Lower leg skin (tissue), 4 donors: ENCODE measurements at regions not wholly inside any gene's neighbourhood (a gene's known extent, or its start where the extent isn't known, plus 50 kb on each side); places are given as distances from the start of the nearest gene placed in this dataset.
A peak's percentile ranks its signal among the peaks of the same experiment; 100 is the strongest.

ENCODE experiments used
- DNase-seq, 2 donors: peaks; one replicate each; pipeline ENCODE4 v3.0.0-alpha.2; 2019; ENCODE audit warnings: low spot score in 2 of 2
- H3K4me3 ChIP-seq: fragments of 200-600 bp; sonication (generic); 2 replicates; pipeline ENCODE4 v1.5.1; 2017; ENCODE audit warnings: mild to moderate bottlenecking, low read depth; ENCODE audit not compliant: poor library complexity, severe bottlenecking
- POLR2A ChIP-seq, 2 donors: fragments of 450-650 bp; IDR thresholded peaks; one replicate each; pipeline ENCODE4 v1.6.1; 2016 to 2017; ENCODE audit warnings: antibody characterized with exemption in 2 of 2, mild to moderate bottlenecking in 1 of 2, moderate library complexity in 1 of 2
- WGBS, 2 donors: methylation state at CpG; one replicate each; pipeline ENCODE4 v1.1.5; 2018; 5-methylcytosine and 5-hydroxymethylcytosine counted together
- intact Hi-C: fragments of 100-400 bp; cut with DNase I; formaldehyde crosslinking; loops from one replicate; pipeline ENCODE4 v1.15.0; 2023; ENCODE audit warnings: low total_unique reads
- TF ChIP-seq, protein P1 (sequence below), 3 donors: fragments of 450-650 bp; IDR thresholded peaks; one replicate each; pipeline ENCODE4 v1.5.1; 2016; ENCODE audit warnings: antibody characterized with exemption in 3 of 3, mild to moderate bottlenecking in 3 of 3, moderate library complexity in 2 of 3

DNA sequence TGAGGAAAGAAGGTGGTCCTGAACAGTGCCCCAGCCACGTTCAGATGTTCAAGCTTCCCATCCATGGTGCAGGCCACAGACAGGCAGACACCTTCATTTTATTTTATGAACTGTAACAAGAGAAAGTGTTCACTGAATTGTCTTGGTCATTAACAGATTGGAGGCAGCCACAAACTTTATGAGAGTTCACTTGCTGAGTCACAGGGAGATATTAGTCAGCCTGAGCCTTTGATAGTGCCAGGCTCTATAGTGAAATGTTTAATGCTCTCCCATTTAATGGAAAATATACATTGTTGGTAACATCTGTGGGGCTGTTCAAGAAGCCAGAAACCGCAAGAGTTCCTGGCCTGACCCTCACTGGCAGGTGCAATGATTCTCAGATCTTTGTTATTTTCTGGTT lies 237.0 kb downstream of the TENT4A start:
- DNase-seq: no peak
- intact Hi-C loops: no loop called here
- no peak for TF ChIP-seq POLR2A (IDR thresholded peaks at IDR 0.05)
- TF ChIP-seq, protein P1, sequence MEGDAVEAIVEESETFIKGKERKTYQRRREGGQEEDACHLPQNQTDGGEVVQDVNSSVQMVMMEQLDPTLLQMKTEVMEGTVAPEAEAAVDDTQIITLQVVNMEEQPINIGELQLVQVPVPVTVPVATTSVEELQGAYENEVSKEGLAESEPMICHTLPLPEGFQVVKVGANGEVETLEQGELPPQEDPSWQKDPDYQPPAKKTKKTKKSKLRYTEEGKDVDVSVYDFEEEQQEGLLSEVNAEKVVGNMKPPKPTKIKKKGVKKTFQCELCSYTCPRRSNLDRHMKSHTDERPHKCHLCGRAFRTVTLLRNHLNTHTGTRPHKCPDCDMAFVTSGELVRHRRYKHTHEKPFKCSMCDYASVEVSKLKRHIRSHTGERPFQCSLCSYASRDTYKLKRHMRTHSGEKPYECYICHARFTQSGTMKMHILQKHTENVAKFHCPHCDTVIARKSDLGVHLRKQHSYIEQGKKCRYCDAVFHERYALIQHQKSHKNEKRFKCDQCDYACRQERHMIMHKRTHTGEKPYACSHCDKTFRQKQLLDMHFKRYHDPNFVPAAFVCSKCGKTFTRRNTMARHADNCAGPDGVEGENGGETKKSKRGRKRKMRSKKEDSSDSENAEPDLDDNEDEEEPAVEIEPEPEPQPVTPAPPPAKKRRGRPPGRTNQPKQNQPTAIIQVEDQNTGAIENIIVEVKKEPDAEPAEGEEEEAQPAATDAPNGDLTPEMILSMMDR (IDR thresholded peaks at IDR 0.05): no peak
- H3K4me3 ChIP-seq: no peak overlapping the region
- 65 to 69% methylated on average over 2 of the region's 2 CpGs for WGBS, 2 donors

DNA sequence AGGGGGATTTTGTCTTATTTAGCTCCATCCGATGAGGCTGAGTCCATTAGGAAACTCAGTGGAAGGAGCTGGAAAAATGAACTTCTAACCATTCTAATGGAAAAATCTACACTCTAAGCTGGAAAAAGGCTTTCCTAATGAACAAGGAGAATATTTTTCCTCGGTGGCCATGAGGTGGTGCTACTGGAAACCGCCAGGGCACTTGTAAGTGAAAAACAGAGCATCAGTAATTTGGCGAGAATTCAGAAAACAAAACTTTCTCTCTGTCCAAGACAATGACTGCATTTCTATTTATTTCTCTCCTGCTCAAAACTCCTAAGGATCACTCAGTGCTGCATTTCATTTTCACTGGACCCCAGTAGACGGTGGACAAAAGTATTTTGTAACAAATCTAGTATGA lies 237.6 kb downstream of the TENT4A start:
- TF ChIP-seq POLR2A (IDR thresholded peaks at IDR 0.05): no peak
- TF ChIP-seq, protein P1 (IDR thresholded peaks at IDR 0.05): no peak

DNA sequence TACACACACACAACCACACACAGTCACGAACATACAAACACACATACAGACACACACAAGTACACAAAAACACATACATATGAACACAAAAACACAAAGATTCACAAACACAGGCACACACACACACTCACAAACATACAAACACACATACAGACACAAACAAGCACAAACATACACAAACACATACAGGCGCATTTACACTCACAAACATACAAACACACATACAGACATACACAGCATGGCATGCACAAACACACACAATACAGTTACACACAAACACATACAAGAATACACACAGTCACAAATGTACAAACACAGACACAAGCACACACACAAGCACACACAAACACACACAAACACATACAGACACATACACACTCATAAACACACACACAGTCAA lies 247.9 kb downstream of the TENT4A start:
- no peak overlapping the region for H3K4me3 ChIP-seq
- no peak for DNase-seq
- 79 to 90% methylated on average over 2 of the region's 2 CpGs for WGBS, 2 donors
- intact Hi-C loops: no loop called here
- TF ChIP-seq, protein P1 (IDR thresholded peaks at IDR 0.05): peak in 1 of 3 donors; percentile 10
- no peak for TF ChIP-seq POLR2A (IDR thresholded peaks at IDR 0.05)

More for the DNA sequence above, 237.6 kb downstream of the TENT4A start:
- H3K4me3 ChIP-seq: no peak overlapping the region
- 39 to 40% methylated on average over 5 of the region's 5 CpGs for WGBS, 2 donors
- no peak for DNase-seq
- intact Hi-C loops: no loop called here

DNA sequence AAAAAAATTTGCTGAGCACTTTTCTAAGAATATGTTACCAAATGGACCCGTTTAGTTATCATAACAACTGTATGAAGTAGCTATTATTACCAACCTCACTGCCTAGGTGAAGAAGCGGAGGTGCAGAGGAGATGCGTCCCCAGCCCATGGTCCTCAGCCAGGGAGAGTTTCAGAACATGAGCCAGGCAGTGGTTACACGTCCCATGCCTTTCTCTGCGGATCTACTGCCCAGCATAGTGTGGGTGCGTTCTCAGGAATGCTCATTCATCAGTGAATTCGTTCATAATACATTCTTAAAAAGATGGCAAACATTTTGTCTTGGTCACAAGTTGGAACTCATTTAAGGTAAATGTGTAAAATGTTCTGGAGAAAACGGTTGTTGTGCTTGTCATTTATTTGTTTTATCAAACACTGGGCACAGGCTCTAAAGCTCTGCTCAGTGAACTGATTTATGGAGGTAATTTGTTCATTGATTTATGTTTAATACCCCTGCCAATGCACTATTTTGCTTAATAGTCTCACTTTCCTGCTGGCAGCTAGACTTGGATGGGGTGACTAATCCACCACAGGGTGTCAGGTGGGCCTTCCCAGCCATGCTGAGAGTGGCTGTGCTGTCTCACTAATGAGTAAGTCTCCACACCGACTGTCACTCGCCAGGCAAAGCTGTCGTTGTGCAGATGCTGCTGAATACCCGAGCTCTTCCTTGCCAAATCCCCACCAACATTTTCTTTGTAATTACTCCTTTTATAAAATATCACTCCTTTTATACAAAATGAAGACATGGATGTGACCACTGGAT lies 248.8 kb downstream of the TENT4A start:
- intact Hi-C loops: no loop called here
- 53 to 61% methylated on average over 12 of the region's 12 CpGs for WGBS, 2 donors
- no peak overlapping the region for H3K4me3 ChIP-seq
- DNase-seq: no peak
- no peak for TF ChIP-seq POLR2A (IDR thresholded peaks at IDR 0.05)
- TF ChIP-seq, protein P1 (IDR thresholded peaks at IDR 0.05): no peak

DNA sequence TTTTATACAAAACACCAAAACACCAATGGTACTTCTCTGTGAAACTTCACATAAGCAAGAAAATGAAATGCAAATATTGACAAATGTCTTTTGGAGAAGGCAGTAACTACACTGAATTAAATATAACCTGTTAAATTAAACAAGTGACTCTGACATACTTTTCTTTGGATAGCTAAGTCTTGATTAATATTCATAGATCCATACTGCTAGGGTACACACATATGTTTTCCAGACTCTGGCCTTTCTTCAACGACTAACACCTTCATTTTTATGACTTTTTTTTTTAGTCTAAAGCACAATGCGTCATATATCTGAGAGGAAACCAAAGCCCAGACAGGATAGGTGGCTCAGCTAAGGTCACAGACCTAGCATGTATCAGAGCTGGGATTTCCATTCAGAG lies 263.7 kb downstream of the TENT4A start:
- DNase-seq: no peak
- H3K4me3 ChIP-seq: no peak overlapping the region
- TF ChIP-seq, protein P1 (IDR thresholded peaks at IDR 0.05): no peak
- TF ChIP-seq POLR2A (IDR thresholded peaks at IDR 0.05): no peak
- intact Hi-C loops: no loop called here
- 39 to 46% methylated on average over 2 of the region's 2 CpGs for WGBS, 2 donors

DNA sequence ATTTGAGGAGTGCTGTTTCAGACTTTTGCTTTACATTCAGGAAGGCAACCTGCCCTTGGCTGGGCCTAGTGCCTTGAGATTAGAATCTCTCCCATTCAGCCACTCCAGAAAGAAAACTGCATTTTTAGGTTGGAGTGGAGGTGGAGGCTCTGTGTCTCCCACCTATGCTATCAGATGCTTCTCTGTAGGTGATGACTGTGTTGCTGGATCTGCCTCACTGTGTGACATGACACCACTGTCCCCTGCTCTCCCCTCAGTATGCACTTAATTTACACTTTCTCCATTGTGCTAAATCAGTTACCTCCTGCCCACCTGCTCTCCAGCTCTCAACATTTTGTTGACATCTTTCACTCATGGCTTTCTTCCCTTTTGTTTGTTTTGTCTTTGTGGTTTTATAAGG lies 265.8 kb downstream of the TENT4A start:
- intact Hi-C loops: no loop called here
- no peak overlapping the region for H3K4me3 ChIP-seq
- no peak for DNase-seq
- TF ChIP-seq POLR2A (IDR thresholded peaks at IDR 0.05): no peak
- TF ChIP-seq, protein P1 (IDR thresholded peaks at IDR 0.05): no peak
